Eye (tissue), 1 donor: ENCODE measurements at regions not wholly inside any gene's neighbourhood (a gene's known extent, or its start where the extent isn't known, plus 50 kb on each side); places are given as distances from the start of the nearest gene placed in this dataset.

Source experiments
- DNase-seq: peaks from one replicate; pipeline ENCODE4 v3.0.0-alpha.2; 2015

DNA sequence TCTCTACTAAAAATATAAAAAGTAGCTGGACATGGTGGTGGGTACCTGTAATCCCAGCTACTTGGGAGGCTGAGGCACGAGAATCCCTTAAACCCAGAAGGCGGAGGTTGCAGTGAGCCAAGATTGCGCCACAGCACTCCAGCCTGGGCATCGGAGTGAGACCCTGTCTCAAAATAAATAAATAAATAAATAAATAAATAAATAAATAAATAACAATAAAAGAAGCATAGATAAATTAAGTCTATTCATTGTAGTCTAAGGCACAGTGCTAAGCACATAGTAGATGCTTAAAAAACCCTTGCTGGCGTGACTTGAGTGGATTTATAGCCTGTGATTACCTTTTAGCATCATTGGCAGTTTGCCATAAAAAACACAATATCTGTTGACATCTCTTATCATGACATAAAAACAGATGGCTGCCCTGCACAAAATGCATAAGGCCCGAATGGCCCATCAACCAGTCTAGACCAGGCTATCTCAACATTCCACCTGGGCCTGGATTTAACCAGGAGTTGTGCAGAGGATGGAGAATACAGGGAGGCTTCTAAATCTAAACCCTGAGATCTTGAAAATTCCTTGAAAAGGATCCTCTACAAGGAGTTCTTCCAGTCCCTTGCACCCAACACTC lies 94.9 kb downstream of the PRLHR start:
- no peak for DNase-seq

DNA sequence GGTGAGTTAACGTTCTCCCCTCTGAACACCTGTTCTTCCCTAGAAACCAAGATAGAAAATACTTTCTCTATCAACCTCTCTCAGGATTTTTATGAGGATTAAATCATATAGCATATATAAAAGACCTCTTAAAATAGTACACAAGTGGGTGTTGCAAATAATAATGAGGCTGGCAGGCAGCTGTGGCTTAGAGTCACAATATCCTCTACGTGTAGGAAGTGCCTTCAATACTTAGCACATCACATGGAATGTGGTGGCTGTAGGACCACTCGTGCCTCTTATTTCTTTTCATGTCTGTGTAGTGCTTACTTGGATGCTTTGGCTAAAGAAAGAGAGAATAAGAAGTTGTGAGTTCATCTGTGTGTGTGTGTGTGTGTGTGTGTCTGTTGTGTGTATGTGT lies 96.3 kb downstream of the PRLHR start:
- DNase-seq = no peak

DNA sequence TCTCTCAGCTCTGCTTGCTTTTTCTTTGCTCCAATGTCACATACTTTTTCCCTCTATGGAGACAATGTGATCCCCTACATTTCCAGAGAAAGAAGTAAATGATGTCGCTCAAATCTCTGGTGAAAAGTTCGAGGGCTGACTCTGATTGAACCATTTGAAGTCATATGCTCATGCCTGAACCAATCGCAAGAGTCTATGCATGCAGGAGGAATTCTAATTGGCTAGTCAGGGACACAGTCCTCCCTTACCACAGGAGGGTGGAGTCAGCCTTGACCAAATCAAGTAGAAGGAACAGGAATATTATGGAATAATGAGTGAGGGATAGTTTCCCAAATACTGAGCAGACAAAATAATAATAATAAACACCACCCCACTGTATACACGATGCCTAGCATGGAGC lies 96.8 kb downstream of the PRLHR start:
- DNase-seq = no peak

DNA sequence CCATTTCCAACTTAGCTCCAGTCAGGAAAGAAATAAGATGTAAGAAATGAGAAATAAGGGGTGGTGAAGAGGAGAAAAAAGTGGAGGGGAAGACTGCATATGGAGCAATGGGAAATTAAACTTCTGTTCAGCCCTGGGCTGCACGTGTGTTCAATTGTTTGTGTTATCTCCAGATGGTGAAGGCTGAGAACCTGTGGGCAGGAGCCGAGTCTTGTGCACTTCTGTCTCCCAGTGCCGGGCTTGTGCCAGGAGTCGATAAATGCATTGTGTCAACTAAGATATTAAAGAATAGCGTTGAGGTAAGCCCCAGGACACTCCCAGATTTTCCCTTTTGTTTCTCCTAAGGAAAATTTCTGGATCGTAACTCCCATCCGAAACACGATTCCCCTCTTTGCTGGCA lies 98.2 kb downstream of the PRLHR start:
- DNase-seq = no peak

DNA sequence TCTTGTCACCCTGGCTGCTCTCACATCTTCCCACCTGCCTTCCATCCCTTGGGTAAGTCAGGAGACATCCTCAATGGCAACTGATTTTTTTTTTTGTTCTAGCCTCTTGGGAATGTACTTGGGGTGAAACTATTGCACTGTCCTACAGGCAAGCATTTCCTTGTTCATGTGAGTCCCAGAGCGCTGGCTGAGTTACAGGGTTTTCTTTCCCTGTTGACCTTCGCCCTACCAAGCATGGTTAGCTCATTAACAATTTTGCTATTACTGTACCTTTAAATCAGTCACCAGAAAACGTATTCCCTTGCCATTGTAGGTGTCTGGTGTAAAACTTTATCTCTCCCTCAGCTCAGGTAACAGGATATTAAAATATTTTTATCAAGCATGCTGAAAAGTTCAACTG lies 98.9 kb downstream of the PRLHR start:
- DNase-seq = no peak

DNA sequence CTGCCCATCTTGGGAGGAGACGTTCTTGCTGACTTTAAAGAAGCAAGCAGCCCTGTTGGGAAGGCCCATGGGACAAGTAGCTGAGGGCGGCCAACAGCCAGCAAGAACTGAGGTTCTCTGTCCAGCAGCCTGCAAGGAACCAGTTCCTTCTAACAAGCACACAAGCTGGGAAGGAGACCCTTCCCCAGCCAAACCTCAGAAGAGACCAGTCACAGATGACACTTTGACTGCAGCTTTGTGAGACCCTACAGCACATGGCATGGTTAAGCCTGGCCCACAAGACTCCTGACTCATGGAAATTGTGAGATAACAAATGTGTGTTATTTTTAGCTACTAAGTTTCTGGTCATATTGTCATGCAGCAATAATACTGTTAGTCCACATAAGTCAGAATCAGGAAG lies 99.9 kb downstream of the PRLHR start:
- no peak for DNase-seq

DNA sequence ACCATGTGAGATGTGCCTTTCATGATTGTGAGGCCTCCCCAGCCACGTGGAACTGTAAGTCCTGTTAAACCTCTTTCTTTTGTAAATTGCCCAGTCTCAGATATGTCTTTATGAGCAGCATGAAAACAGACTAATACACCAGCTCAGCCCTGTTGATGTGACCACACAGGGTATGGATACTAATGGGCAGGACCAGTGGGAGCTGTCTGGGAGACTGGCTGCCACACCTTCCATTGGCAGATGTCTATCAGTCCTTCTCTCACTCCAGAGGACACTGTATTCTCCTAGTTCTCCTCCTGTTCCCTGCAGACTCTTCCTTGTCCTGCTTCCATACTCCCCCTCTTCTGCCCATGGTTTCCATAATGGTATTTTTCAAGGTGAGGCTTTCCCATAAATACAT lies 104.4 kb downstream of the PRLHR start:
- DNase-seq = no peak

DNA sequence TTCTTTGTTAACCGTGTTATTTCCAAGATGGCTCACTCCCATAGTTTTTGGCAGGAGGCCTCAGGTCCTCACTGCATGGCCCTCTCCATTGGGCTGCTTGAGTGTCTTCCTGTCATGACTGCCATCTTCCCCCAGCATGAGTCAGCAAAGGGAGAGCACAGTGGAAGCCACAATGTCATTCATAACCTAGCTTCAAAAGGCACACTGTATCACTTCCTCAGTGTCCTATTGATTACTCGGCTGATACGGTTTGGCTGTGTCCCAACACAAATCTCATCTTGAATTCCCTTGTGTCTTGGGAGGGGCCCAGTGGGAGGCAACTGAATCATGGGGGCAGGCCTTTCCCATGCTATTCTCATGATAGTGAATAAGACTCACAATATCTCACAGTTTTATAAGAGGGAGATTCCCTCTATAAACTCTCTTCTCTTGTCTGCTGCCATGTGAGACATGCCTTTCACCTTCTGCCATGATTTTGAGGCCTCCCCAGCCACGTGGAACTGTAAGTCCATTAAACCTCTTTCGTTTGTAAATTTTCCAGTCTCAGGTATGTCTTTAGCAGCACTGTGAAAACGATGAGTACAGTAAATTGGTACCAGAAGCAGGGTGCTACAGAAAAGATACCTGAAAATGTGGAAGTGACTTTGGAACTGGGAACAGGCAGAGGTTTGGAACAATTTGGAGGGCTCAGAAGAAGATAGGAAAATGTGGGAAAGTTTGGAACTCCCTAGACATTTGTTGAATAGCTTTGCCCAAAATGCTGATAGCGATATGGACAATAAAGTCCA lies 106.5 kb downstream of the PRLHR start:
- no peak for DNase-seq

DNA sequence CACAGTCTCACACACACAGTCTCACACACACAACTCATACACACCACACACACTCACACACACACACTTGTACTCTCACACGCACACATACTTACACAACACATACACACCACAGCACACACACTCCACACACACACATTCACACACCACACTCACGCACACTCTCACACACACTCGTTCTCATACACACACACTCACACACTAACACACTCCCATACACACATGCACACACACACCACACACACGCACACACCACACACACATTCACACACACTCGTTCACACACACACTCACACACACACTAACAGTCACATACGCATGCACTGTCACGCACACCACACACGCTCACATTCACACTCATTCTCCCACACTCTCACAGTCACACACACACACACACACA lies 109.8 kb downstream of the PRLHR start:
- no peak for DNase-seq

DNA sequence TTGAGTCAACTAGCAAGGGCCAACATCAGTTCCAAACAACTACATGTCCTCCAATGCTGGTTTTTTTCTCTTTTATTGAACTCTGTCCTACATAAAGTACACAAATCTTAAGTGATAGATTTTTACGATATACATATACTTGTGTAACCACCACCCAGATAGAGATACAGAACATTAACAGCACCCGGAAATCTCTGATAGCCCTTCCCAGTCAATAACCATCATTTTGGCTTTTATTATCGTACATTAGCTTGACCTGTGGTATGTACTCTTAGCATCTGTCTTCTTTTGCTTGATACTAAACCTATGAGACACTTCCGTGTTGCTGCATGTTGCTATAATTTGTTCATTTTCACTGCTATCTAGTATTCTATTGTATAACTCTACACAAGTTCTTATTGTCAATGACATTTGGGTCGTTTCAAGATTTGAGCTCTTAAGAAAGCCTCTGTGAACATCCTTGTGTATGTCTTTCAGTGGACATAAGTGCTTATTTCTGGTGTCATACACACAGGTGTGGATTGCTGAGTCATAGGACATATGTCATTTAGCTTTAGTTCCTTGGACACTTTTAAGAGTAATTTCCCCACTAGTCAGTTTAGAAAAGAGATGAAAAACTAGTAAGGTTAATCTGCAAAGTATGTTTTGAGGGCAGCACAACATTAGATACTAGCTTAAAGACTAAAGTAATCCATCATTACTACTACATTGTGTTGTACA lies 111.1 kb downstream of the PRLHR start:
- DNase-seq = no peak

DNA sequence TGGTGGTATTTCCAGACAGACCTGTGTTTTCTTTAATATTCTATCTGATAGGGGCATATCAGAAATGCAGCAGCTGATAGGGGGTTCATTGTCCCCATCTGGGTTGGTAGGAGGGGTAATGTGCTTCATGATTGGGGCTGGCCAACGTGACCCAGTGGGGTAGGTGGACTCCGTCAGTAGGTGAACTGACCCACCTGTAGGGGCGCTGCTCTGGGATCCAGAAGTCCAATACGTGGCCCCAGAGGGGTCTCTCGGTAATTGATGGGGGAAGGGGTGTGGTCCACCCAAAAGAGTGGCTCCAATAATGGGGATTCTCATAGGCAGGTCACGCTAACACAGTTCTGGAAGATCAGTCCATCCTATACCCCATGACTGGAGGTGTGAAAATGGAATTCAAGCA lies 112.0 kb downstream of the PRLHR start:
- DNase-seq = no peak

DNA sequence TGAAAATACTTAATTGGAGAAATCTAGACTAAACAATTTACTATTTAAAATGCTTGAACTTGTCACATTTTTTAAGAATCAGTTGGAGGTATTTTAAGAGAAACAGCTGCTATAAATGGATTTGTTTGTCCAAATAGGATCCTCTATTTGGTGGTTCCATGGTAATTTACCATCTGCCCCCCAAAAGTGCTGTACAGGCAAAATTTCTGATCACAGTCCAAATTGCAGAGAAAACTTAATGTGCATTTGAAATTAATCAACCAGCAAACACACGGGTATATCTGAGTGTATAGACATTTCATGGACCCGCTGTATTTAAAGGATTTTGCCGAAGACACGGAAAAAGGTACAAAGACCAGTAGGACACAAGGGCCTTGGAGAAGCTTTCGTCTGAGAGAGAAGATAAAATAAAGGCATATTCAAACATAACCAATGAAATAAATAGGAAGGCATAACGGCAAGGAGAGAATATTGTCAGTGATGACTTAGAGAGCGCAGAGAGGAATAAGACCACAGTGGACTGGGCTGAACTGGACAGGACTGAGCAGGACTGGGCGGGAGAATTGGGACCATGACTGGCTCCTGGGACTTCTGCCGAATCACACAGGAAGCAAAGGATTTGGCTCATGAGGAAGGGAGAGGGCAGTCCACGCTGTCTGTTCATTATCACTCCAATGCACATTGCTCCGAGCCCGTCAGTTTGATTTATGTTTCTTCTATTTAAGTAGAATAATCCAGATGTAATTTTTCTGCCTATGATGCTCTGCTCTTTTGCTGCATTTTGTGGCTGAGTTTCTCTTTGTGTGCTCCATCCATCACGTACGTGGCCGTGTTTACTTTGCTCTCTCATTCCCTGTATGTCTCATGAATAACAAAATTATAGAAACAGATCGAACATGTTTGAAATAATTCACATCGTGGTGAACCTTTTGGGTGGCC lies 112.8 kb downstream of the PRLHR start:
- DNase-seq = no peak

DNA sequence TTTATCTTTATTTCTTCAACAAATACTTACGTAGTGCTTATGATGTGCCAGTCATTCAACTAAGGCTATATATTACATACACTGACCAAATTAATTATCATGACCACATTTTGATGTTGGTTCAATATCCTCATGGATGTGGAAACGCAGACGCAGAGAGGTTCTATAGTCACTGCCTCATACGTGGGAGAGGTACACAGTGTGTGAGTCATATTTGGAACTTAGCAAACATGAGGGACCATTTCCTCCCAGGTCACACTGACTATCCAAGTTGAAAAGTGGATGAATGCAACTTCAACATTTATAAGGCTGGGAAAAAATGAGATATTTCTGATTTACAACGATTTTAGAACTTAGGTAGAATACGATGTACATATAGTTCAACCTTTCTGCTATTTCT lies 113.6 kb downstream of the PRLHR start:
- no peak for DNase-seq

DNA sequence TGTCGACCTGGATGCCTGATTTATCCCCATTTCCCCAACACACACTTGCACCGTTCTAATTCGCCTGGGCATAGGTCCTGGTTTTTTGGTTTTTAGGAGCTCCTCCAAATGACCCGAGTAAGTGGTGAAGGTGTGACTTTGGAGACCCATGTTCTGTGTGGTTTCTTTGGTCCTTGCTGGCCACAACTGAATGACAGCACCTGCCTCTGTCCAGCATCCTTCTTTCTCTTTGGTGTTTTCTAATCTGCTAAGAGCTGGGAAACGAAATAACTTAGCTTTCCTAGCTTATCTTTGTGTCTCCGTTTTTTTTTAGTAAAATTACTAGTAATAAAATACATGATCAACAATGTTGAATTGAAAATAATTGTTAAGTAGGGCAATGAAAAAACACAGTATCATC lies 120.2 kb downstream of the PRLHR start:
- DNase-seq = no peak

DNA sequence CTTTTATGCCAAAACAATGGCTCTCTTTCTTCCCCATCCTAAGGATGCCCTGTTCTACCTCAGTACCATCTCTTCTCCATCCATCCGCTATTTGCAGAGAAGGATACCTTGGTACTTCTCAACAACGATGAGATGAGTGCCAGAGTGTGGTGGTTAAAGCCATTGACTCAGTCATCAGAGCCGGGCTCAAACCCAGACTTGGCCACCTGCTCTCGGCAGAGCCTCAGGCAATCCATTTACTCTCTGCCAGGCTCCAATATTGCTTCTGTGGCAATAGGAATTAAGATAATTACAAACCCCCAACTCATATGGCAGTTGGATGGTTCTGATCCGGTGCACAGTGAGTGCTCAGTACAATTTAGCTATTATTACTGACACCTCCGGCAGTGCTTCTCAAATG lies 121.3 kb downstream of the PRLHR start:
- no peak for DNase-seq

DNA sequence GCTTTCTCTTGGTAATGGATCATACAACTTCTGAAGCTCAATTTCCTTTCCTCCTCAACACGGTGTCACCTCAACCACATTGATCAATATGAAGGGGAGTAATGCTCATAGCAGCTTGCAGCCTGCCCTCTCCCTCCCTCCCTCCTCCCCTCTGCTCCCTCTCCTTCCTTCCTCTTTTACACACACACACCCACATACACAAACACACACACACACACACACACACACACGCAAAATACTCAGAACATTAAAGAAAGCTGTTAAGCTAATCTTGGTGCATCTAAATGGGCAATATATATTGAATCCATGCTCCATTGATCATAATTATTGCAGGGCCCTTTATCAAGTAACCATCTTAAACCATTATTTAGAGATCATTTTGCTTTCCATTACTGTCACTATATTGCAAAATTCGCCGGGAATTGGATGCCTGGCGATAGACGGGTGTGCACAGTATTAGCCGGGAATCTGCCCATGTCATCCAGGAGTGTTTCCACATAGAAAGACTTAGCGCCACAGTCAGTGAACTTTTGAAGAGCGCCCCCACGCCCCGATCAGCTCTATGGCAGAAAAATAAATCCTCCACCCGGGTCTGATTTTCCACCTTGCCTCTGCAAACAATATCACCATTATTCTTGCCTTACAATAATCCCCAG lies 122.0 kb downstream of the PRLHR start:
- DNase-seq = no peak

DNA sequence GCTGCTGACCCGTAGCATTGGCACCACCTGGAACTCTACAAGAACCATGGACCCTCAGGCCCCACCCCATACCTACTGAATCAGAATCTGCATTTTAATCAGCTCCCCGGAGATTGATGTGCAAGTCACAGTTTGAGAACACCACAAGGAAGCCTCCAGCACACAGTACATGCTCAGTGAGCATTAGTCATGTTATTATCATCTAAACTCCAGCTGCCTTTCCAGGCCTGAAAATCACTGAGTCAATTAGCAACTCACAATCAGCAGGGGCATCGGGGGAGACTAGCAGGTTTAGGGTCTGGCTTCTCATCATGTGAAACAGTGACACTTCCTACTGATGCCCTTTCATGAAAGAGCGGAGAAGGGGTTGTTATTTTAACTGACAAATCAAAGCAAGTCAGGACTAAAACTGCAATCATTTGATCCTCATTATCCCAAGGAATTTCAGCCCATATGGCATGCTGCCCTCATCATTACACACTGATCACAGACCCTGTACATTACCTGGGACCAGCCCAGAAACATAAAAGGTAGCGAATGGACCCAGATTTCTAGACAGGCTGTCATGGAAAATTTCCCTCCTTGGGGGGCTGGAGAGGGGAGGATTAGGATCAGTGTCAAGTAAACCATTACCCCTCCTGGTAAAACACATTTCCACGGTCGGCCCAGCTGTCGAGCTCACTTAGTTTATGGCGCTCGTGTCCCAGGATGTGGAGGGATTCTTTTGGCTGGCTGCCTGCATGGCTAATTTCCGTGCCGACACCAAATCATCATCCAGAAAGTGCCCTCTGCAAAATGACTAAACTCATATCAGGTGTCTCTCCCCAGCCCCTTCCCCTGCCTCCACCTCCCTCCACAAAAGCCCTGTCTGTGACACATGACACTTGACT lies 122.8 kb downstream of the PRLHR start:
- DNase-seq = peak; percentile 36

DNA sequence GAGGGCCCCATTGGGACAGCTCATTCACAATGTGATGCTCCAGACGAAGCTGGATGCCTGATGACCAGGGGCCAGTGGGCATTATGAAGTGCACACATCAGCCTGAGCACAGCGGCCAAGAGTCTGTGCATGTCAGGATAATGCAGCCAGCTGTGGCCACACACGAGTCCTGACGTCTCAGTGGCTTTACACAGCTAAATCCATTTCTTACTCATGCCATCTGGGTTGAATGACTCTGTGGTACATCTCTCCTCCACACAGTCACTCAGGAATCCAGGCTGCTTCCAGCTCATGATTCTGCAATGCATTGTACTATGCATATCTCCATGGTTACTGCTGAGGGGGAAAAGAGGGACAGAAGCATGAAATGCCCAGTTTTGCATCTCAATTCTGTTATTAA lies 123.6 kb downstream of the PRLHR start:
- no peak for DNase-seq

DNA sequence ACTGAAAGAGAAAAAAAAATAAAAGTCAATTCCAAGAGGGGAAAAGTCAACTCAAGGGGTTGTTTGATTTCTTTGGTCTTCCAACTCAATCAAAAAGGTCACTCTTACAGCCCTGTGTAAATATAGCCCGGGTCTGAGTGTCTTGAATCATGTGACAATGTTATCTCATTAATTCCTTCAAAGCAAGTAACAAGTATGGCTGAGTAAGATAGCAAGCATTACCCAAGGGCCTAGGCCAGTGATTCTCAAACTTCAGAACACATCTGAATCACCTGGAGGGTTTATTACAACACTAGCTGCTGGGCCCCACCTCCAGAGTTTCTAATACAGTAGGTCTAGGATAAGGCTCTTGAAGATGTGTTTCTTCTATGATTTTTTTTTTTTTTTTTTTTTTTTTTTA lies 125.0 kb downstream of the PRLHR start:
- no peak for DNase-seq

DNA sequence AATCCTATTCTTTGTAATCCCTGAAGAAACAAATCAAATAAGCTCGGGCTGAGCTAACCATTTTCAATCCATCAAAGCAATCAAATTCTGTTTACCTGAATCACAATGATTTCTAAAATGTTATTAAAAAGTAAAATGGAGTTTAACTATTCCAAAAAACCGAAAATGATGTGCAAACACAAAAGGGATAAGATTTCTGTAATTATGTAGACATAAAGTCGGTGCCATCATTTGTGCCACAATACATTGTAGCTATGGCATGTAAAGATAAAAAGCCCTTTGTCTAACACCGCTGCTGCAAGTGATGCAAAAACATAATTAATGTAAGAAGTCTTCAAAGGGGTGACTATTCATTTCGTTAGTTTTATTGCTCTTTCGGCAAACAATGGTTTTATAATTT lies 125.1 kb upstream of the FAM204A start:
- DNase-seq = no peak

DNA sequence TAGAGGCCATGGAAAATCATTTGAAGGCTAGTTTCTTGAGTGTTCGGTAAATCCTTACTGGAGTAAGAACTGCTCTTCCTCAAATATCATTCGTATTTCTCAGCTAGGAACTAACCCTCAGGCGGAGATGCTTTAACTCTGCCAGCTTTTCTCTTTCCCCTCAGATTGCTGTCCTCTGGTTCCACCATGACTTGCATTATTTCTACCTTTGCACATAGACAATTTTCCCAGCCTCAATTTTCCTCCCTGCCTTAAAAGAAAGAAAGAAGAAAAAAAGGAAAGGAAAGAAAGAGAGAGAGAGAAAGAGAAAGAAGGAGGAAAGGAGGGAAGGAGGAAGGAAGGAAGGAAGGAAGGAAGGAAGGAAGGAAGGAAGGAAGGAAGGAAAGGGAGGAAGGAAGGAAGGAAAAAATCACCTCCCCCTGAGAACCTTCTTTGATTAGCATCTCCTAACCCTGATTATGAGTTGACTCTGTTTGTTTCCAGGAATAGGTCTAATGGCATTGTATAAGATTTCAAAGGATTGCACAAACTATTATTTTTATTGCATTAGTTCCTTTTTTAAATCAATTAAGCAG lies 123.3 kb upstream of the FAM204A start:
- DNase-seq = no peak
